NB4 (cell line): ENCODE measurements at regions not wholly inside any gene's neighbourhood (a gene's known extent, or its start where the extent isn't known, plus 50 kb on each side); places are given as distances from the start of the nearest gene placed in this dataset.

Experiments
- CTCF ChIP-seq: IDR thresholded peaks from one replicate; pipeline ENCODE4 v1.5.1; 2012; ENCODE audit warnings: low read depth, low read length
- MYC ChIP-seq: IDR thresholded peaks from 2 replicates; pipeline ENCODE4 v1.6.1; 2011; ENCODE audit warnings: low read depth, low read length
- POLR2A ChIP-seq: IDR thresholded peaks from 2 replicates; pipeline ENCODE4 v1.6.1; 2011; ENCODE audit warnings: mild to moderate bottlenecking; ENCODE audit not compliant: insufficient read length; ENCODE audit errors: extremely low read depth

GRCh38 chr6:159522877-159523547 is 170.0 kb downstream of the SOD2 start:
- TF ChIP-seq CTCF = no peak
- TF ChIP-seq POLR2A = no peak
- TF ChIP-seq MYC = no peak
